WTC11 (cell line): ENCODE measurements at regions not wholly inside any gene's neighbourhood (a gene's known extent, or its start where the extent isn't known, plus 50 kb on each side); places are given as distances from the start of the nearest gene placed in this dataset.

Experiments
- CREB1 ChIP-seq: sonication (generic); formaldehyde crosslinking; IDR thresholded peaks from 2 replicates; pipeline ENCODE4 v1.8.0; 2023; ENCODE audit warnings: mild to moderate bottlenecking, missing genetic modification reagents
- CTCF ChIP-seq: fragments of 200-600 bp; IDR thresholded peaks from 2 replicates; pipeline ENCODE4 v1.8.0; 2022; ENCODE audit warnings: antibody characterized with exemption
- MAX ChIP-seq: sonication (generic); formaldehyde crosslinking; IDR thresholded peaks from 2 replicates; pipeline ENCODE4 v1.8.0; 2022; ENCODE audit warnings: mild to moderate bottlenecking, missing genetic modification reagents
- TEAD1 ChIP-seq: sonication (generic); formaldehyde crosslinking; IDR thresholded peaks from 2 replicates; pipeline ENCODE4 v1.8.0; 2022; ENCODE audit warnings: mild to moderate bottlenecking, missing genetic modification reagents
- ZSCAN18 ChIP-seq: fragments of 250-450 bp; sonication (Bioruptor Pico); IDR thresholded peaks from 2 replicates; pipeline ENCODE4 v2.1.2; 2022; ENCODE audit warnings: mild to moderate bottlenecking, moderate library complexity

GRCh38 chr7:110612680-110613079, 478.2 kb upstream of the LRRN3 start:
- TF ChIP-seq CTCF = no peak
- no peak for TF ChIP-seq TEAD1 (CRISPR knock-in tag)
- no peak for TF ChIP-seq ZSCAN18 (CRISPR knock-in tag)
- no peak for TF ChIP-seq CREB1 (CRISPR knock-in tag)
- no peak for TF ChIP-seq MAX (CRISPR knock-in tag)
